HG03280 (cell line): ENCODE measurements at regions not wholly inside any gene's neighbourhood (a gene's known extent, or its start where the extent isn't known, plus 50 kb on each side); places are given as distances from the start of the nearest gene placed in this dataset.

Experiments
- ATAC-seq: cut with Tn5 transposase; IDR thresholded peaks from one replicate; pipeline ENCODE4 v1.9.1; 2021; ENCODE audit warnings: mild to moderate bottlenecking, moderate library complexity; ENCODE audit not compliant: unreplicated experiment

DNA sequence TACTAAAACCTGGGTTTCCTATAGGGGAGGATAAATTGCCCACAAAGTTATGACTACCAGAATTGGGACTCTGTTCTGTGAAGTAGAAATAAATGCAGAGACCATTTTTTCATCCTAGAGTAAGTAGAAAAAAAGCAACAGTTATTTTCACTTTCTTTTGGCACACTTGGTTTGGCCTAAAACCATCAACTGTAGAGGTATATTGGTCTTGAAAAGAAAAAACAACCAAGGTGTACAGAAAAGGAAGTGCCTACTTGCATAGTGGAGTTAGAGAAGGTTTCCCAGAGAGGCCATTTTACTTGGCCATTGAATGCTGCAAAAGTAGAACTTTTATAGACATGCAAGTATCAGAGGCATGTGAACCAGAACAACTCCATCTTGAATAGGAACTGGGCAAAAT is 89.4 kb upstream of the TACR1 start:
- no peak for ATAC-seq

DNA sequence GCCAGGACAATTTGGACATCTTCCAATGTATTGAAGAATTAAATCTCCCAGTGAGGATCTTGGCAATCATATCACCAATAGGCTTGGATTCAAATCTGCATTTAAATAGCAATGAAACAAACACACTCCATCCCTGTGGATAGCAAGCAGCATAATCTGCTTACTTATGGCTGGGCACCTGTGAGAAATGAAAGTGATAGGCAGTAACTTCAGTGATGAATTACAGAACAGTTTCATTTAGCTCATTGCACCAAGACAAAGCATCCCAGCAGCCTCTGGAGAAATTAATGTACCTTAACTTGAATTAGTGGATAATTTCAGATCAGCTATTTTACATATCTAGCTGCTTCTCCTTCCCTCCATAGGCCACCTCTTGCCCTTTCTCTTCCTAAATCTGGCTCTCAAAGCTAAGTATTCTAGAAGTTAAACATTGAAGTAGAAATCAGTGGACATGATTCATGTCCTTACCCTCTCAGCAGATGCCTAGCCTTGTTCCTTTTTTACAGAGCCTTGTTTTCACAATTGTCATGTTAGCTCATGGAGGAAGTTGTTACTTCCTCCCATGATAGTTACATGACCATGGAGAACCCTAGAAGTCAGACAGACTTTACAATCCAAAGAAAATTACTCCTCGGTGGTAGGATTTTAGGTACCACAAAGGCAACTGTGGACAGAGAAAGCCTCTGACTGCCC is 88.5 kb upstream of the TACR1 start:
- no peak for ATAC-seq

DNA sequence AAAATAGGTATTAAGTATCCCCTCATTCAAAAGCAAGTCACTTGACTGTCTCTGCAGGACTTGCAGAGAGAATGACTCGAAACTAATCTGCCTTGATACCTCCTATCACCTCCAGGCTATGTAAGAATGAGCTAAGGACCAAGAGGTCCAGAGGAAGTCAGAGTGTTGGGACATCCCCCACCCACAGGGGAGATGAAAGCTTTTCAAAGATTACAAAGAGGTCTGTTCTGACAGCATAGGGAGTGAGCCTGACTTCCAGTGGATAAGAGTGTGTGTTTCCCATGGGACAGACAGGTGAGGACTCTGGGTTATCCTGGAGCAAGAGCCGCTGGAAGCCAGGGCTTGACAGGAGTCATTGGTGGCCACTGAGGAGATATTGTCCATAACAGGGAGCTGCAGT is 85.0 kb upstream of the TACR1 start:
- ATAC-seq: no peak

DNA sequence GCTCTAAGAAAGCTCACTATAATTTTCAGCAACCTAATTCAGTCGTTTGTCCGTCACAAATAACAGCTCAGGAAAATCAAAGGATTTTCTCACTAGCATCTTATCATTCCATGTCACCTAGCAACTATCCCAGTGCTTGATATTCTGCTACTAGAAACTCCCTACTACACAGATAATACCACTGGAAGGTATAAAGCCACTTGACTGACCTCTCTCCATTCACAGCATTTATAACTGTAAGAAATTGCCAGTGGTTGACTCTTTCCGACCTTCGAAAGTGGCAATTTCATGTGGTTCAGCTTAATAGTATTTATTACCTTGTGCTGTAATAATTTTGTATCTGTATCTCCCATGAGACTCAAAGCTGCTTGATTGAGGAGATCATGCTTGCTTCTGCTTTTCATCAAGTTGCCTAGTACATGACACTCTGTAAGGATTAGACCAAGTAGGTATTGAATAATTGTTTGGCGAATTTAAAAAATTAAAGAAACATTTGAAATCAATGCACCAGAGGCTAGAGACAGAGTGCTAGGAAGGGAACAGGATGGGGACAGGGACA is 79.6 kb upstream of the TACR1 start:
- no peak for ATAC-seq

DNA sequence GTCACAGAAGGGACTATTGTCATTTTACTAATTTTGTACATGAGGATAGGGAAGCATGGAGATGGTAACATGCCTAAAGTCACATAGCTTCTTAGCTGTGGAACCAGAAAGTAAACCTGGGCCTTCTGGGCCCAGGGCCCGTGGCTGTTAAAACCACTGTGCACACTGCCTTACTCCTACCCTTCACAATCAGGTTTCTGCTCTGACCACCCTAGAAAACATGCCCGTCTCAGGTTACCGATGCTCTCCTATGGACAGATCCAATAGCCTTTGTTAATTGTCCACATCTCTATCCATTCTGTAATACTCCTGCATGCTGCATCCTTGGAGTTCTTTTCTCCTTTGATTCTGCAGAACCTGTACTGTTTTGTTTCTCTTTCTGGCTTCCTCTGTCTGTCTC is 79.0 kb upstream of the TACR1 start:
- no peak for ATAC-seq

DNA sequence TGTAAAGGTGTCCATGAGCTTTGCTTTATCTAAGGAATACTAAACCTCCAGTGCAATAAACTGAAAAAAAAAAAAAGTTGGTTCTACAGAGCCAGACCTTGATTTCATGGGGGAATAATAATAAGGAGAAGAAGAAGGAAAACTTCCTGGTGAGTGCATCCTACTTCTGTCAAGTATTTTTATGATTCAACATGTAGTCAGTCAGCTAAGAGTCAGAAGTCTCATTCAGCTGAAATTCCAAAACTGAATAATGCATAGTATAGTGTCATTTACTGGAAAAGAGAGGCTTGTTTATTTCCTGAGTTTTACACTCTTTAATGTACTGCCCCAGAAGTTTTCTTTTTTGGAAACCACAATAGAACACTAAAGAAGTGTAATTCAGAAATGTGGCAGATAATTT is 77.8 kb upstream of the TACR1 start:
- ATAC-seq: no peak

DNA sequence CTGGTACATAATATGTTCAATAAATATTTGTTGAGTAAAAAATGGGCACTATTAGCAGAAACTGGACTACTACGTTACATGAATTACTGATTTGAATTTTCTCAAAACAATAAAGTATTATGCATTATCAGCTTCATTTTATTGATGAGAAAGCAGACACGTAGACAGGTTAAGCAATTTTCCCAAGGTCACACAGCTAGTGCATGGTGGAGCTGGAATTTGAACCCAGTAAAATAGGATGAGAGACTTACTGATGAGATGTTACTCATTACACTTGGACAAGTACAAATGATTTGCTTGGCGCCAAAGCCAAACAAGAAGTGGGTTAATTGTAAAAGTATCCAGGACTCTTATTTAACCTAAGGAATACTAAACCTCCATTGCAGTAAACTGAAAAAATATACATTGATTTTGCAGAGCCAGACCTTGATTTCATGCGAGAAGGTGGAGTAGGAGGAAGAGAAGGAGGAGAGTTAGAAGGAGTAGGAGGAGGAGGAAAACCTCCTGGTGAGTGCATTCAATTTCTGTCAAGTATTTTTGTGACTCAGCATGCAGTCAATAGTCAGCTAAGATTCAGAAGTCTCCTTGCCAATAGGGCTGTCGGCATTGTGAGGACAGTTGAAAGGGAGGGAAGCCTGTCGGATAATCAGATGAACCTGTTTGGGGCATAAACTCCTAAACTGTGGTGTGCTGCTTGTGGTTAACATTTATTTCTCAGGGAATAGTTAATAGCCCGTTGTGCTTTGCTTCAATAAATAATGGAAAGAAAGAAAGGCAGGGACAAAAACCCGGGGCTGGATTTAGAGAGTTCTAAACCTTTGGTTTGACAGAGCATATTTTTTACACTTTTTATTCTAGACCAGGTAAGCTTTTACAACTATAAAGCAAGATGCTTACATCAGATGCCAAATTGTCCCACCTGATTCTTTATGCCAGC is 77.0 kb upstream of the TACR1 start:
- no peak for ATAC-seq

DNA sequence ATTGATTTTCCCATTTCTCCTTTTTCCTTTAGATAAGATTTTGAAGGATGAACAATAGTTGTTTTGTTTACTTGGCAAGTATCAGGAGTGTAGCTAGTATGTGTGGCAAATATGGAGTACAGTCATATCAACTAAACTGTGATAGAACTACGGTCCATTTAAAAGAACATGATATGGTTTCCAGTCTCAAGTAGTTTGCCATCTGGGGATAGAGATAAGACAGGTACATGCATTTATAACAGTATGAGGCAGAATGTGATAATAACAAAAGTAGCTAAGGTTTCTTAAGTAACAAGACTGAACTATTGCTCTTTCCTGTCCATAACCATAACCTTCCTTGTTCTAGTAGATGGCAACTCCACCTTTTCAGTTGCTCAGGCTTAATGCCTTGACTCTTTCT is 75.6 kb upstream of the TACR1 start:
- ATAC-seq: no peak

DNA sequence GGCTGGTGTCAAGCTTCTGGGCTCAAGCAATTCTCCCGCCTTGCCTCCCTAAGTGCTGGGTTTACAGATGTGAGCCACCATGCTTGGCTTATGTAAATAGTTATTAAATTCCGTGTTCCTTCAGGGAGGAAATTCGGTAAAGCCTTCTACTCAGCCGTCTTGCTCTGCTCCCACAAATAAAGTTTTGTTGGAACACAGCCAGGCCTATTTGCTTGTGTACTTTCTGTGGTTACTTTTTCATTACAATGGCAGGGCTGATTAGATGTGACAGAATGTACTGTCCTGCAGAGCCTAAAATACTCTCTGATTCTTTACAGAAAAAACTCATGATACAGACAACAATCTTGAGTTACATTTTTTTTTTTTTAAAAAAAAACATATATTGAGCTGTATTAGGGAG is 68.8 kb upstream of the TACR1 start:
- no peak for ATAC-seq

DNA sequence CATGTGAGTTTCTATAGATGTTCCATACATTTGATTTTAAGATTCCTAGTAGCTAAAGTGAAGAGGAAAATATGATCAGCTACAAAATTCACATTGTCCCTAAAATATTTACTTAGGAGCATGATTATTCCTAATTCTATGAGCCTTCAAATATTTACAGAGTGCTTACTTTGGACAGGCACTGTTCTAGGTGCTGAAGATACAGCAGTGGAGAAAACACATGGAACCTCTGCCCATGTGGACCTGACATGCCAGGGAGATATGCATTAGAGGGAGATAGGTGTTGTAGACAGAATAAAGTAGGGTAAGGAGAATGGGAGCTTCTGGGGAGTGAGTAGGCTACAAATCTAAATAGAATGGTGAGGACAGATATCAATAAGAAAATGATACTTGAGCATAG is 62.6 kb upstream of the TACR1 start:
- ATAC-seq: no peak

DNA sequence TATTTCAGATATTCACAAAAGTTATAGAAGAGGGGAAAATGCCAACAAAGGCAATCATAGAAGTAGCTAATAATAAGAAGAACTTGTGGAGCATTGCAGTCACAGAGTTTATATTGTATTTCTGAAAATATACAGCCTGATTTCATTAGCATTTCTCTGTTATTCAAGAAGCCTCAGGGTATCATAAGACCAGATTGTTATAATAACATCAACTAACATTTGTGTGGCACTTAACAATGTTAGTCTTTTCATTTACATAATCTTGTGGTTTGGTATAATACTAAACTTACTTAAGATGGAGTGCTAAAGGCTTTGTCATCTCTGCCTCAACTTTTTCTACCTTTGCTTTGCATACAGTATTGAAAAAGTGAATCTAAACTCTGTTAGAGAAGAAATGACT is 61.6 kb upstream of the TACR1 start:
- no peak for ATAC-seq

DNA sequence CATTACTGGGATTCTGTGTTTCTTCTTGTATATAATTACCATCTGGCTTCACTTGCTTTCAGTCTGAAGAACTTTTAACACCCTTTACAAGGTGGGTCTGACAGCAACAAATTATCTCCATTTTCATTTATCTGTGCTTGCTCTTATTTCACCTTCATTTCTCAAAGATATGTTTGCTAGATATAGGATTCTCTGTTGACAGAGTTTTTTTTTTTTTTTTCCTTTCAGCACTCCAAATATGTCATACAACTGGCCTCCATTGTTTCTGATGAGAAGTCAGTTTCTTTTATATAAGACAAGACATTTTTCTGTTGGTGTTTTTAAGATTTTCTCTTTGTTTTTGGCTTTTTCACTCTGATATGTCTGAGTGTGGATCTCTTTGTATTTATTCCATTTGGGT is 59.3 kb upstream of the TACR1 start:
- ATAC-seq: no peak

DNA sequence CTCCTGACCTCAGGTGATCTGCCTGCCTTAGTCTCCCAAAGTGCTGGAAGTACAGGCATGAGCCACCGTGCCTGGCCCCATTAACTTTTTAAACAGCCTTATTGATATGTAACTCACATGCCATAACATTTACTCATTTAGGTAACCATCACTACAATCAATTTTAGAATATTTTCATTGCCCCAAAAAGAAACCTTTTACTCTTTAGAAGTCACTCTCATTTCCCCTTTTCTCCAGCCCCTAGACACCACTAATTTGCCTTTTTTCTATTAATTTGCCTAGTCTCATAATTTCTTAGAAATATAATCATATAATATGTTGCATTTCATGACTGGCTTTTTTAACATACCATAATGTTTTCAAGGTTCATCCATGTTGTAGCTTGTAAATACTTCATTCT is 57.2 kb upstream of the TACR1 start:
- ATAC-seq: no peak

DNA sequence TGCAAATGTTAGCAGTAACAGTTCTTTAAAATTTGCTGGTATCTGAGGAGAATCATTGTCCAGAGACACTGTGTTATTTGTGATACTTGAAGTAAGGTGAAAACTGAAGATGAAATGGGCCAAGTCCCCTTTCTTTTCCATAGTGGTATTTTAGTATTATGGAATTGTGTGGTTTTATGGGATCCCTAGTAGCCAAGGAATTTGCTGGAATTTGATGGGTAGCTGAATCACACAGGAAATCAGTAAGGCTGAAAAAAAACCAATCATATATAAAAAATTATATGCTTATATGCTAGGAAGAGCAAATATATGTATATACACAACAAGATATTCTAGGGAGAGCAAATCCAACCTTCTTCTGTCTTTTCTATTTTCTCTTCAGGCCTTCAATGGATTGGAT is 54.2 kb upstream of the TACR1 start:
- no peak for ATAC-seq

DNA sequence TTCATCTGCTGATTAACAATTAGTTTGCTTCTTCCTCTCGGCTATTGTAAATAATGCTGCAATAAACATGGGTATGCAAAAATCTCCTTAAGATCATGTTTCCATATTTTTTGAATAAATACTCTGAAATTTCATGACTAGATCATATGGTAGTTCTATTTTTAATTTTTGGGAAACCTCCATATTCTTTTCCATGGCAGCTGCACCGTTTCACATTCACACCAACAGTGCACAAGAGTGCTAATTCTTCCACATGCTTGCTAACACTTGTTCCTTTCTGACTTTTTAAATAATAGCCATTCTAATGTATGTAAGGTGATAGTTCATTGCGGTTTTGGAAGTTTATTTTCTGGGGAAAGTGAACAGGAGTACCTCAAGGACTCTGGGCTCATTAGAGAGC is 52.6 kb upstream of the TACR1 start:
- ATAC-seq: no peak
